ENCODE measurements at regions not wholly inside any gene's neighbourhood (a gene's known extent, or its start where the extent isn't known, plus 50 kb on each side); places are given as distances from the start of the nearest gene placed in this dataset.

DNA sequence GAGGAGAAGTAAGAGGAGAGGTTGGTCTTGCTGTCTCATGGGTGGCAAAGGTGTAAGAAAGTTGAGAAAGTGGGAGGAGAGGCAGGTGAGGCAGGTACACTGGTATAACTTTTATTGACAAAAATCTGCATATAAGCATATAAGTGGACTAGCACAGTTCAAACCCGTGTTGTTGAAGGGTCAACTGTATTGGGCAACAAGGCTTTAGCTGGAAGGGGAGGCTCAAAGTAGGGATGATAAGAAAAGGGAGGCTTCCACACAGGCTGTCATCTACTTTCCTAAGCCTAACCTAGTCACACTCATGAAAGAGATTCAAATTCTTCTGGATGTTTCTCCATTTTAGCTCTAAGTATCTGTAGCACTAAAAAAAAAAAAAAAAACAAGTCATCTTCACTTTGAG is 188.1 kb upstream of the SEMA6D start:
- H3K9me3 ChIP-seq = no peaks in the 10 kb centered on the region
- no peak overlapping the region for H3K27ac ChIP-seq
- TF ChIP-seq, protein P1, sequence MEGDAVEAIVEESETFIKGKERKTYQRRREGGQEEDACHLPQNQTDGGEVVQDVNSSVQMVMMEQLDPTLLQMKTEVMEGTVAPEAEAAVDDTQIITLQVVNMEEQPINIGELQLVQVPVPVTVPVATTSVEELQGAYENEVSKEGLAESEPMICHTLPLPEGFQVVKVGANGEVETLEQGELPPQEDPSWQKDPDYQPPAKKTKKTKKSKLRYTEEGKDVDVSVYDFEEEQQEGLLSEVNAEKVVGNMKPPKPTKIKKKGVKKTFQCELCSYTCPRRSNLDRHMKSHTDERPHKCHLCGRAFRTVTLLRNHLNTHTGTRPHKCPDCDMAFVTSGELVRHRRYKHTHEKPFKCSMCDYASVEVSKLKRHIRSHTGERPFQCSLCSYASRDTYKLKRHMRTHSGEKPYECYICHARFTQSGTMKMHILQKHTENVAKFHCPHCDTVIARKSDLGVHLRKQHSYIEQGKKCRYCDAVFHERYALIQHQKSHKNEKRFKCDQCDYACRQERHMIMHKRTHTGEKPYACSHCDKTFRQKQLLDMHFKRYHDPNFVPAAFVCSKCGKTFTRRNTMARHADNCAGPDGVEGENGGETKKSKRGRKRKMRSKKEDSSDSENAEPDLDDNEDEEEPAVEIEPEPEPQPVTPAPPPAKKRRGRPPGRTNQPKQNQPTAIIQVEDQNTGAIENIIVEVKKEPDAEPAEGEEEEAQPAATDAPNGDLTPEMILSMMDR (IDR thresholded peaks at IDR 0.05) = no peak
- TF ChIP-seq POLR2A (IDR thresholded peaks at IDR 0.05) = no peak
- H3K36me3 ChIP-seq = no peaks in the 10 kb centered on the region
- no peaks in the 10 kb centered on the region for H3K27me3 ChIP-seq
- intact Hi-C loops (cut with DNase I; ENCODE audit: low total_unique reads) = no loop called here
- DNase-seq = no peak
- no peak overlapping the region for H3K4me3 ChIP-seq
- H3K4me1 ChIP-seq = no peaks in the 10 kb centered on the region

DNA sequence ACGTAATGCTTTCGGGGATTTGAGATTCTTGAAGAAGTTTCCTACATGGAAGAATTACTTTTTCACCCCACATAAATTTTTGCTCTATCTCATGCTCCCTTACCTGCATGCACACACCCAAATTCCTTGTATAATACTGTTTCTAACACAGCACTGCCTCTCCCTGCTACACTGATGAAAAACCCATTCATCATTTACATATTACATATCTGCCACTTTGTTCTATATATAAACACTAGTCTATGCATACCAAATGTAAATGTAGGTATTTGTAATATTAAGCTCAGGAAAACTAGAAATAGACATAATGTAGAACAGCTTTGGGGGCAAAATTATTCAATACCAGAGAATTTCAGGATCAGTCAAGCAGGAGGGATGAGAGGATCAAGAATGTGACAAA is 182.6 kb upstream of the SEMA6D start:
- Histone ChIP-seq H3K27ac (no peak overlapping the region), H3K4me1 (no peaks in the 10 kb centered on the region), H3K4me3 (no peak overlapping the region), H3K36me3 (no peaks in the 10 kb centered on the region), H3K27me3 (no peaks in the 10 kb centered on the region), H3K9me3 (no peaks in the 10 kb centered on the region)
- no peak for DNase-seq
- intact Hi-C loops (cut with DNase I; ENCODE audit: low total_unique reads) = no loop called here
- TF ChIP-seq, protein P1 (IDR thresholded peaks at IDR 0.05) = no peak
- TF ChIP-seq POLR2A (IDR thresholded peaks at IDR 0.05) = no peak

DNA sequence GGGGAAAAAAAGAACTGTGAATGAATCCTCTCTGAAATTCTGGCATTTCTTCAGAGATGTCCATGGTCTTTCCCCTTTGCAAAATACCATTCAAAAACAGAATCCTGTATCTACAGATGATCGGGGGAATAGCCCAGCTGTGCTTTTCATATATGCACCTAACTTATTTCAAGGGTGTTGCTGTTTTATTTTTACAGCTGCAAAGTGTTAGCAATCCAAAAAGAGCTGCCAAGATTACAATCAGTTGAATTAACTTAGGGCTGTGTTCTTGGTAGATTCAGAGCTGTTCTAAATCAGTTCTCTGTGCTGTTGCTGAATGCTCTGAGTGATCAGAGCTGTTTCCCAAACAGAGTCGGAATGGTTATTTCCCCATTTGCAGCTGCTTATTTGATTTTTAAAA is 175.7 kb upstream of the SEMA6D start:
- Histone ChIP-seq H3K4me3 (no peak overlapping the region), H3K36me3 (no peaks in the 10 kb centered on the region), H3K9me3 (no peaks in the 10 kb centered on the region), H3K27ac (no peak overlapping the region), H3K4me1 (no peaks in the 10 kb centered on the region), H3K27me3 (no peaks in the 10 kb centered on the region)
- no peak for DNase-seq
- TF ChIP-seq, protein P1 (IDR thresholded peaks at IDR 0.05) = no peak
- no peak for TF ChIP-seq POLR2A (IDR thresholded peaks at IDR 0.05)
- intact Hi-C loops (cut with DNase I; ENCODE audit: low total_unique reads) = no loop called here

DNA sequence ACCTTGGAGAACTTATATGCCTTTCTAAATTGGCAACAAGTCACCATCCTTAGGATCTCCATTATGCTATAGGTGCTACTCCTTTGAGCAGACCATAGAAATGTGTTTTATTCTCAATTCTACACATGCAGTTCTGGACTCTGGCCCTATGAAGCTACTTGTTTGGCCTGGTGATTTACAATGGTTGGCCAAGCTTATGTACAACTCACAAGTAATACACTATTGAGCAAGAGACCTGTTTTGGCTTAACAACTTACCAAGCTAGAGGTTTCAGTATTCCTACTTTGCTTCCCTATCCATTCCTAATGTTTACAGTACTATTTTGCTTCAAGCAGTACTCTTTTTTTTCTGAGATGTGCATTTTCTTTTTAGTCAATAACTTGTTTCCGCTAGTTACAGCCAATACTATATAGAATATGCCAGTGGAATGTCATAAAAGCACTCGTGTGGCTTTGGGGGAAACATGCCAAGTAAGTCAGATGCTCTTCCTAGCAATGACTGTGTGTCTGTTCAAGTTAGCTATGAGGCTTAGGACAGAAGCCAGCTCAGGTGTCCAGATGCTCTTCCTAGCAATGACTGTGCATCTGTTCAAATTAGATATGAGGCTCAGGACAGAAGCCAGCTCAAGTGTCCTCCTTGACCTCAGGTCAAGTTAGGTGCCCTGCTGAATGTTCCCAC is 174.9 kb upstream of the SEMA6D start:
- TF ChIP-seq, protein P1 (IDR thresholded peaks at IDR 0.05) = no peak
- TF ChIP-seq POLR2A (IDR thresholded peaks at IDR 0.05) = no peak
- H3K27me3 ChIP-seq = no peaks in the 10 kb centered on the region
- no peaks in the 10 kb centered on the region for H3K36me3 ChIP-seq
- intact Hi-C loops (cut with DNase I; ENCODE audit: low total_unique reads) = no loop called here
- no peak overlapping the region for H3K27ac ChIP-seq
- H3K4me3 ChIP-seq = no peak overlapping the region
- H3K4me1 ChIP-seq = no peaks in the 10 kb centered on the region
- no peaks in the 10 kb centered on the region for H3K9me3 ChIP-seq
- no peak for DNase-seq

DNA sequence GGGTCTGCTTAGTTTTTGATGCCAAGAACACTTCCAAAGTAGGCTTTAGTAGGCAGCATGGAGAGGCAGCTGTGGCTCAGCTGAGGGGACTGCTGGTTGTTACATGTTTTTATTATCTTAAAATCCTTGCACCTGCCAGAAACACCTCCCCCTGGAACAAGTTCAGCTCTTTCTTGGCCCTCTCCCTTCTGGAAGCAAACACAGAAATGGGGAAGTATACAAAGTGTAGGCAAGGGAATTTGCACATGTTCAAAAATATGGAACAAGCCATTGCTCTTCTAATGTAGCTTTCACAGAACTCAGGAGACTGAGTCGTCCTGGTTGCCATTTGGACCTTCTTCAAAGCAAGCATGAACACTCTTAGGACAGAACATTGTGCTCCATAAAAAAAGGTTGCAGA is 169.1 kb upstream of the SEMA6D start:
- no peaks in the 10 kb centered on the region for H3K27me3 ChIP-seq
- H3K4me1 ChIP-seq = no peaks in the 10 kb centered on the region
- no peaks in the 10 kb centered on the region for H3K9me3 ChIP-seq
- no peaks in the 10 kb centered on the region for H3K36me3 ChIP-seq
- no peak for DNase-seq
- H3K4me3 ChIP-seq = no peak overlapping the region
- TF ChIP-seq, protein P1 (IDR thresholded peaks at IDR 0.05) = no peak
- no peak for TF ChIP-seq POLR2A (IDR thresholded peaks at IDR 0.05)
- H3K27ac ChIP-seq = no peak overlapping the region
- intact Hi-C loops (cut with DNase I; ENCODE audit: low total_unique reads) = no loop called here

All from uterus (tissue), 3 donors.